Neural progenitor cell (in vitro differentiated cells): ENCODE measurements at regions not wholly inside any gene's neighbourhood (a gene's known extent, or its start where the extent isn't known, plus 50 kb on each side); places are given as distances from the start of the nearest gene placed in this dataset.

ENCODE experiments used
- CTCF ChIP-seq: fragments of 200-600 bp; sonication (generic); IDR thresholded peaks from 2 replicates; pipeline ENCODE4 v1.5.1; 2017; ENCODE audit warnings: antibody characterized with exemption, mild to moderate bottlenecking
- EZH2 ChIP-seq: fragments of 200-600 bp; sonication (generic); IDR thresholded peaks from 2 replicates; pipeline ENCODE4 v1.6.1; 2017; ENCODE audit warnings: antibody characterized with exemption, mild to moderate bottlenecking, moderate library complexity
- EZH2phosphoT487 ChIP-seq: fragments of 200-600 bp; sonication (generic); IDR thresholded peaks from 2 replicates; pipeline ENCODE4 v1.6.1; 2017; ENCODE audit warnings: antibody characterized with exemption

DNA sequence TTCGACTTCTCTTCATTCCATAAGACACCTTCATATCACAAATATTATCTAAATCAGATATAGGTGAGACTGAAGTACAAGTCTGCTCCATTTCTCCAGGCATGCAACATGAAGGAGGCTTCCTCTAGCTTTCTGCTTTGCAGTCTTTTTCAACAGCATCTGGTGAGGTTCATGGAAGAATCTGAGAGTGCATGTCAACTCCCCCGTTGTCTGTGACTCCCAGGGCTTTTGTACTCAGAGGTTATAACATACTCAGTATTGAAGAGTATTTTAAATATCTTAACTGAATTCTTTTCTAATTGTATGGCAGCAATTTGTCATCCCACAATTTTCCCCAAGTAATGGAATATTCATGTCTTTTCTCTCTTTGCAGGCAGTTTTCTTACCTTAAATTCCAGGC is 448.7 kb downstream of the CDH8 start:
- TF ChIP-seq EZH2phosphoT487 (no peak), CTCF (no peak), EZH2 (no peak)
